Panc1 (cell line): ENCODE measurements at regions not wholly inside any gene's neighbourhood (a gene's known extent, or its start where the extent isn't known, plus 50 kb on each side); places are given as distances from the start of the nearest gene placed in this dataset.

Experiments used
- ATAC-seq: fragments of 200-7000 bp; cut with Tn5 transposase; 2 replicates; pipeline ENCODE4 v1.9.1; 2020; ENCODE audit warnings: mild to moderate bottlenecking, moderate library complexity
- BruUV-seq: library from RNA; stranded (reverse); fragments of 400-500 nt; replicated peaks from 2 replicates; lab custom pipeline; 2021; lab: Mats Ljungman, UMichigan
- CTCF ChIA-PET: fragments of 300-600 bp; sonication (Branson Sonifier 250); formaldehyde crosslinking; loops from one replicate; lab custom pipeline; 2022; ENCODE audit warnings: antibody characterized with exemption; lab: Charles Lee
- POLR2A ChIA-PET: fragments of 300-600 bp; sonication (Branson Sonifier 250); formaldehyde crosslinking; loops from one replicate; lab custom pipeline; 2022; ENCODE audit warnings: antibody characterized with exemption; lab: Charles Lee
- DNase-seq: peaks from one replicate; pipeline ENCODE4 v3.0.0-alpha.2; 2010; ENCODE audit warnings: low read depth, low spot score
- H3K27ac ChIP-seq: 2 replicates; pipeline ENCODE4 v1.5.1; 2011; ENCODE audit warnings: mild to moderate bottlenecking, low read length, inconsistent platforms
- H3K27me3 ChIP-seq: fragments of 200-500 bp; sonication (Bioruptor generic); 2 replicates; pipeline ENCODE4 v1.6.0; 2014; ENCODE audit warnings: low read length, inconsistent platforms; ENCODE audit not compliant: control insufficient read depth, insufficient read depth
- H3K36me3 ChIP-seq: fragments of 200-500 bp; sonication (Bioruptor generic); 2 replicates; pipeline ENCODE4 v1.5.1; 2014; ENCODE audit warnings: inconsistent platforms, mild to moderate bottlenecking, low read length, moderate library complexity; ENCODE audit not compliant: control insufficient read depth, insufficient read depth
- H3K4me1 ChIP-seq: 2 replicates; pipeline ENCODE4 v1.5.1; 2011; ENCODE audit warnings: inconsistent platforms, mild to moderate bottlenecking, low read length, moderate library complexity; ENCODE audit not compliant: control insufficient read depth, insufficient read depth
- H3K4me3 ChIP-seq, 2 experiments: 2 replicates each; pipeline ENCODE4 v1.5.1; 2011 to 2012; ENCODE audit warnings: low read depth in 2 of 2, low read length in 2 of 2, mild to moderate bottlenecking in 2 of 2, inconsistent platforms in 1 of 2, moderate library complexity in 1 of 2
- H3K9me3 ChIP-seq: fragments of 200-500 bp; sonication (Bioruptor generic); 2 replicates; pipeline ENCODE4 v1.5.1; 2014; ENCODE audit warnings: low read depth, mild to moderate bottlenecking, inconsistent platforms, low read length, moderate library complexity; ENCODE audit not compliant: control insufficient read depth, insufficient read depth
- CTCF ChIP-seq: fragments of 450-650 bp; IDR thresholded peaks from 2 replicates; pipeline ENCODE4 v1.5.1; 2017; ENCODE audit warnings: mild to moderate bottlenecking
- POLR2AphosphoS5 ChIP-seq: IDR thresholded peaks from 2 replicates; pipeline ENCODE4 v1.6.1; 2012; ENCODE audit warnings: mild to moderate bottlenecking, low read depth, low read length, moderate library complexity
- REST ChIP-seq, 2 experiments: IDR thresholded peaks; 2 replicates each; pipeline ENCODE4 v1.6.1; 2011 to 2012; ENCODE audit warnings: low read depth in 2 of 2, control low read depth in 1 of 2, low read length in 1 of 2, mild to moderate bottlenecking in 1 of 2, moderate library complexity in 1 of 2; ENCODE audit not compliant: insufficient read depth in 1 of 2
- SIN3A ChIP-seq: IDR thresholded peaks from 2 replicates; pipeline ENCODE4 v1.6.1; 2012; ENCODE audit warnings: low read depth, mild to moderate bottlenecking, low read length, moderate library complexity, borderline replicate concordance; ENCODE audit not compliant: insufficient read depth
- TCF7L2 ChIP-seq: IDR thresholded peaks from 2 replicates; pipeline ENCODE4 v1.6.1; 2011; ENCODE audit warnings: mild to moderate bottlenecking, low read depth, low read length, inconsistent platforms
- in situ Hi-C: cut with HindIII; loops from 2 replicates; pipeline ENCODE4 v1.10.0; 2016; ENCODE audit warnings: low sequenced_read_pairs, low pct_unique_long_range_greater_than_20kb
- intact Hi-C: fragments of 100-400 bp; cut with micrococcal nuclease; formaldehyde crosslinking; loops from one replicate; pipeline ENCODE4 v1.10.0; 2022; ENCODE audit not compliant: unreplicated experiment

DNA sequence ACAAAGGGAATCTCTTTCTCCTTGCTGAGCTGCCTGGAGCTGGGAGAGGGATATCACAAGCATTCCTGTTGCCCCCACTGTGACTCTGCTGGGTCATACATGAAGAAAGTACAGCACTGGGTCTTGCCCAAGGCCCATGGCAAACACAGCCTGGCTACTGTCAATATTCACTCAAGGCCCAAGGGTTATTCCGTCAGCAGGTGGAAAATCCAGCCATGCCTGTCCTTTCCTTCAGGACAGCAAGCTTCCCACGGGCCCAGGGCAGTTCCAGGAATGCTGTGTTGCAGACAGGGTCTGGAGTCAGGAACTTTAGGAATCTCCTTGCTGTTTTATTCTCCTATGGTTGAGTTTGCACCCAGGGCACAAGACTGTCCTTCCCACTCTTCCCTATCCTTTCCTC lies 106.8 kb downstream of the TNFSF13B start:
- DNase-seq (no peak), ATAC-seq (no peak)
- Histone ChIP-seq H3K9me3 (no peaks in the 10 kb centered on the region), H3K36me3 (no peaks in the 10 kb centered on the region), H3K4me1 (no peaks in the 10 kb centered on the region), H3K27ac (no peak overlapping the region), H3K27me3 (no peaks in the 10 kb centered on the region), H3K4me3 (no peak overlapping the region)
- TF ChIP-seq REST (IDR thresholded peaks at IDR 0.05; ENCODE audit: insufficient read depth in 1 of 2, low read depth in 2 of 2, low read length in 1 of 2) = no peak
- TF ChIP-seq SIN3A = no peak
- no peak for TF ChIP-seq TCF7L2
- TF ChIP-seq POLR2AphosphoS5 = no peak
- no peak for TF ChIP-seq CTCF
- in situ Hi-C loops = no loop called here
- BruUV-seq = no TSS peak
- CTCF ChIA-PET = no interaction called here
- intact Hi-C loops = no loop called here
- POLR2A ChIA-PET = no interaction called here

GRCh38 chr13:108377646-108378206 lies 108.2 kb downstream of the TNFSF13B start:
- Histone ChIP-seq H3K27ac (no peak overlapping the region), H3K27me3 (no peaks in the 10 kb centered on the region), H3K9me3 (no peaks in the 10 kb centered on the region), H3K4me3 (no peak overlapping the region), H3K36me3 (no peaks in the 10 kb centered on the region), H3K4me1 (no peaks in the 10 kb centered on the region)
- intact Hi-C loops = no loop called here
- in situ Hi-C loops = no loop called here
- DNase-seq (no peak), ATAC-seq (no peak)
- ChIA-PET CTCF (no interaction called here), POLR2A (no interaction called here)
- TF ChIP-seq REST (IDR thresholded peaks at IDR 0.05; ENCODE audit: insufficient read depth in 1 of 2, low read depth in 2 of 2, low read length in 1 of 2) (no peak), SIN3A (no peak), TCF7L2 (no peak), POLR2AphosphoS5 (no peak), CTCF (no peak)
- no TSS peak for BruUV-seq
